DOHH2 (cell line): ENCODE measurements at regions not wholly inside any gene's neighbourhood (a gene's known extent, or its start where the extent isn't known, plus 50 kb on each side); places are given as distances from the start of the nearest gene placed in this dataset.

ENCODE experiments used
- H3F3A ChIP-seq: fragments of 200-600 bp; sonication (generic), shearing (Covaris generic); 2 replicates; pipeline ENCODE4 v1.6.0; 2016; ENCODE audit warnings: antibody characterized with exemption, mild to moderate bottlenecking; ENCODE audit not compliant: control insufficient read depth, insufficient read depth
- H3K27ac ChIP-seq: fragments of 200-600 bp; sonication (generic); 2 replicates; pipeline ENCODE4 v1.5.1; 2014; ENCODE audit warnings: low read depth, mild to moderate bottlenecking, low read length, moderate library complexity
- H3K27me3 ChIP-seq: fragments of 200-600 bp; sonication (generic); 2 replicates; pipeline ENCODE4 v1.6.1; 2014; ENCODE audit warnings: mild to moderate bottlenecking, low read length, mixed read lengths; ENCODE audit not compliant: control insufficient read depth
- H3K36me3 ChIP-seq: fragments of 200-600 bp; sonication (generic); 2 replicates; pipeline ENCODE4 v1.6.1; 2014; ENCODE audit warnings: mild to moderate bottlenecking, low read length, moderate library complexity, mixed read lengths; ENCODE audit not compliant: control insufficient read depth
- H3K4me1 ChIP-seq: fragments of 200-600 bp; sonication (generic); 2 replicates; pipeline ENCODE4 v1.6.1; 2014; ENCODE audit warnings: mild to moderate bottlenecking, low read length, mixed read lengths; ENCODE audit not compliant: control insufficient read depth
- H3K4me2 ChIP-seq: fragments of 200-600 bp; sonication (generic); 2 replicates; pipeline ENCODE4 v1.6.0; 2014; ENCODE audit warnings: mild to moderate bottlenecking, low read length, moderate library complexity
- H3K4me3 ChIP-seq: fragments of 200-600 bp; sonication (generic); 2 replicates; pipeline ENCODE4 v1.5.1; 2014; ENCODE audit warnings: mild to moderate bottlenecking, low read length, mixed read lengths
- H3K79me2 ChIP-seq: fragments of 200-600 bp; sonication (generic); 2 replicates; pipeline ENCODE4 v1.6.1; 2014; ENCODE audit warnings: mild to moderate bottlenecking, low read length, mixed read lengths; ENCODE audit not compliant: control insufficient read depth
- H3K9me2 ChIP-seq: fragments of 200-600 bp; sonication (generic); replicated peaks from 2 replicates; pipeline ENCODE4 v1.6.1; 2014; ENCODE audit warnings: mild to moderate bottlenecking, low read length, mixed read lengths; ENCODE audit not compliant: control insufficient read depth
- H3K9me3 ChIP-seq: fragments of 200-600 bp; sonication (generic); 2 replicates; pipeline ENCODE4 v1.6.1; 2014; ENCODE audit warnings: antibody characterized with exemption, low read length, mixed read lengths; ENCODE audit not compliant: control insufficient read depth, insufficient read depth
- H4K20me1 ChIP-seq: fragments of 200-600 bp; sonication (generic); 2 replicates; pipeline ENCODE4 v1.6.0; 2014; ENCODE audit warnings: low read depth, mild to moderate bottlenecking, antibody characterized with exemption, low read length, moderate library complexity; ENCODE audit not compliant: control insufficient read depth, insufficient read depth
- EZH2phosphoT487 ChIP-seq: fragments of 200-600 bp; sonication (generic); IDR thresholded peaks from 2 replicates; pipeline ENCODE4 v1.6.1; 2017; ENCODE audit warnings: borderline replicate concordance, mild to moderate bottlenecking, antibody characterized with exemption, low read length, moderate library complexity, mixed read lengths
- TF ChIP-seq, protein P1 (sequence below): fragments of 200-600 bp; sonication (generic); IDR thresholded peaks from one replicate; pipeline ENCODE4 v1.5.1; 2014; ENCODE audit warnings: antibody characterized with exemption, mild to moderate bottlenecking, low read depth, low read length; ENCODE audit not compliant: poor library complexity, severe bottlenecking

DNA sequence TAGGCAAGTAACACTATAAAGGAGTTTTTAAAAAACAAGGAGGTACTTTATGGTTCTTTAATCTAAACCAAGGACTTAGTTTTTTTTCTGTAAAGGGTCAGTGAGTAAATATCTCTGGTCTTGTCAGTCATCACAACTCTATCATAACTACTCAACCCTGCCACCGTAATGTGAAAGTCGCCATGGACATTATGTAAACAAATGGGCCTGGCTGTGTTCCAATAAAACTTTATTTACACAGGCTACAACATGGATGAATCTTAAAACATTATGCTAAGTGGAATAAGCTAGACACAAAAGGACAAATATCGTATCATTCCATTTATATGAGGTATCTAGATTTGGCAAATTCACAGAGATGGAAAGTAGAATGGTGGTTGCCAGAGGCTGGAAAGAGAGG lies 60.8 kb upstream of the SP4 start:
- Histone ChIP-seq H3F3A (no peaks in the 10 kb centered on the region), H3K27me3 (no peaks in the 10 kb centered on the region), H4K20me1 (no peaks in the 10 kb centered on the region), H3K36me3 (no peaks in the 10 kb centered on the region), H3K9me3 (no peaks in the 10 kb centered on the region), H3K79me2 (no peaks in the 10 kb centered on the region), H3K4me1 (no peaks in the 10 kb centered on the region), H3K4me2 (no peak overlapping the region), H3K9me2 (no peaks in the 10 kb centered on the region), H3K27ac (no peak overlapping the region), H3K4me3 (no peak overlapping the region)
- TF ChIP-seq, protein P1, sequence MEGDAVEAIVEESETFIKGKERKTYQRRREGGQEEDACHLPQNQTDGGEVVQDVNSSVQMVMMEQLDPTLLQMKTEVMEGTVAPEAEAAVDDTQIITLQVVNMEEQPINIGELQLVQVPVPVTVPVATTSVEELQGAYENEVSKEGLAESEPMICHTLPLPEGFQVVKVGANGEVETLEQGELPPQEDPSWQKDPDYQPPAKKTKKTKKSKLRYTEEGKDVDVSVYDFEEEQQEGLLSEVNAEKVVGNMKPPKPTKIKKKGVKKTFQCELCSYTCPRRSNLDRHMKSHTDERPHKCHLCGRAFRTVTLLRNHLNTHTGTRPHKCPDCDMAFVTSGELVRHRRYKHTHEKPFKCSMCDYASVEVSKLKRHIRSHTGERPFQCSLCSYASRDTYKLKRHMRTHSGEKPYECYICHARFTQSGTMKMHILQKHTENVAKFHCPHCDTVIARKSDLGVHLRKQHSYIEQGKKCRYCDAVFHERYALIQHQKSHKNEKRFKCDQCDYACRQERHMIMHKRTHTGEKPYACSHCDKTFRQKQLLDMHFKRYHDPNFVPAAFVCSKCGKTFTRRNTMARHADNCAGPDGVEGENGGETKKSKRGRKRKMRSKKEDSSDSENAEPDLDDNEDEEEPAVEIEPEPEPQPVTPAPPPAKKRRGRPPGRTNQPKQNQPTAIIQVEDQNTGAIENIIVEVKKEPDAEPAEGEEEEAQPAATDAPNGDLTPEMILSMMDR, result no peak
- no peak for TF ChIP-seq EZH2phosphoT487

DNA sequence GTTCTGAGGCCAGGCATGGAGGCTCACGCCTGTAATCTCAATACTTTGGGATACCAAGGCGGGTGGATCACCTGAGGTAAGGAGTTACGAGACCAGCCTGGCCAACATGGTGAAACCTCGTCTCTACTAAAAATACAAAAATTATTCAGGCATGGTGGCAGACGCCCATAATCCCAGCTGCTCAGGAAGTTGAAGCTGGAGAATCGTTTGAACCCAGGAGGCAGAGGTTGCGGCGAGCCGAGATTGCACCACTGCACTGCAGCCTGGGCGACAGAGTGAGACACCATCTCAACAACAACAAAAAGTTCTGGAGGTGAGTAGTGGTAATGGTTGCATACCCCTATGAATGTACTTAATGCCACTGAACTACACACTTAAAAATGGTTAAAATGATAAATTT lies 60.3 kb upstream of the SP4 start:
- Histone ChIP-seq H3K9me2 (no peaks in the 10 kb centered on the region), H4K20me1 (no peaks in the 10 kb centered on the region), H3K27ac (no peak overlapping the region), H3K4me1 (no peaks in the 10 kb centered on the region), H3K4me2 (no peak overlapping the region), H3K4me3 (no peak overlapping the region), H3K36me3 (no peaks in the 10 kb centered on the region), H3F3A (no peaks in the 10 kb centered on the region), H3K79me2 (no peaks in the 10 kb centered on the region), H3K27me3 (no peaks in the 10 kb centered on the region), H3K9me3 (no peaks in the 10 kb centered on the region)
- TF ChIP-seq, protein P1, result no peak
- TF ChIP-seq EZH2phosphoT487, result no peak

DNA sequence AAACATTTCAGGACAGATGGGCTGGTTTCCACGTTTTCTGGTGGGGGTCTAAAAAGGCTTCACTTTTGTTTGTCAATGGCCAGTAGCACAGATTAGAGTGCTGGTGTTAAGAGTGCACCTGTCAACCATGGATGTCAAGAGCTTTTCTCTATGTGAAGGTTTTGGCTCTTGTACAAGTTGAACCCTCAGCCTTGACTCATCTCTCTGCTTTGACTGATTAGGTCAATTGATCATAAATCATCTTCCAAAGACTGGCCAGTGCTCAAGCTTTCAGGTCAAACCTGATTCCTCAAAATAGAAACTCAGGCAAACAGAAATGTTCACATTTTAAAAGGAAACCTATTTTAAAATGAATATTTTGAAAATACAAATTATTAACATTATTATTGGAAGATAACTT lies 59.6 kb upstream of the SP4 start:
- TF ChIP-seq, protein P1, result no peak
- TF ChIP-seq EZH2phosphoT487, result no peak
- H3F3A ChIP-seq, result no peaks in the 10 kb centered on the region
- no peak overlapping the region for H3K4me2 ChIP-seq
- H3K9me2 ChIP-seq, result no peaks in the 10 kb centered on the region
- no peak overlapping the region for H3K4me3 ChIP-seq
- H3K9me3 ChIP-seq, result no peaks in the 10 kb centered on the region
- no peaks in the 10 kb centered on the region for H3K27me3 ChIP-seq
- H4K20me1 ChIP-seq, result no peaks in the 10 kb centered on the region
- H3K4me1 ChIP-seq, result no peaks in the 10 kb centered on the region
- H3K27ac ChIP-seq, result no peak overlapping the region
- no peaks in the 10 kb centered on the region for H3K79me2 ChIP-seq
- H3K36me3 ChIP-seq, result no peaks in the 10 kb centered on the region

DNA sequence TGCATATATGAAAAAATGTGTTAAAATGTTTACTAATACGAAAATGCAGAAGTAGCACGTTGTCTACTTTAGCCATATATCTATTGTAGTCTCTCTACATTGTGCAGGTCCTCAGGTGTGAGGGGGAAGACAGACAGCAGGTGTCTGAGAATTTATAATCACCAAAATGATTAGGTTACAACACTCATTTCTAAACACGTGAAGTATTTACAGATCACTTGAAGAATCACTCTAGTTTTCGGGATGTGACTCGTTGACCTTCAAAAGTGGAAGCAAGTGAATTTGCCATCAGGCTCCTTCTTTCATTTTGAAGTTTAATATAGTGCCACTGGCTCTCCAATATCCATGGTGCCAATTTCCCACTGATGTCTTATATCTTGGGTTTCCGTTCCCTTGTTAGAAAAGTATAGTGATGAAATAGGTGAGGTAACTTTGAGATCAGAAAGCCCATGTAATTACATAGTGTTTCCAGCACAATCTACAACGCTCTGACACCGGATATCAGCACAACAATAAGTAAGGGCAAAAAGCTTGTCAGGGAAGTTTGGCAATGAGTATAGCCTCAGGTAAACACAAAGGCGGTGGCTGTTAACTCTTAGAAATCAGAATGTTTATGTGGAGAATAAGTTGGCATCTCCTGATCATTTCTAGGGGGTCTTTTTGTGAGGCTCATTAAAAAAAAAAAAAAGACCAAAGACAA lies 57.5 kb upstream of the SP4 start:
- no peak for TF ChIP-seq EZH2phosphoT487
- TF ChIP-seq, protein P1, result no peak
- Histone ChIP-seq H3K4me1 (no peaks in the 10 kb centered on the region), H3K79me2 (no peaks in the 10 kb centered on the region), H3K9me2 (no peaks in the 10 kb centered on the region), H3K4me2 (no peak overlapping the region), H3K27me3 (no peaks in the 10 kb centered on the region), H3K9me3 (no peaks in the 10 kb centered on the region), H3K4me3 (no peak overlapping the region), H3K36me3 (no peaks in the 10 kb centered on the region), H3K27ac (no peak overlapping the region), H4K20me1 (no peaks in the 10 kb centered on the region), H3F3A (no peaks in the 10 kb centered on the region)
